ENCODE measurements at regions not wholly inside any gene's neighbourhood (a gene's known extent, or its start where the extent isn't known, plus 50 kb on each side); places are given as distances from the start of the nearest gene placed in this dataset.

DNA sequence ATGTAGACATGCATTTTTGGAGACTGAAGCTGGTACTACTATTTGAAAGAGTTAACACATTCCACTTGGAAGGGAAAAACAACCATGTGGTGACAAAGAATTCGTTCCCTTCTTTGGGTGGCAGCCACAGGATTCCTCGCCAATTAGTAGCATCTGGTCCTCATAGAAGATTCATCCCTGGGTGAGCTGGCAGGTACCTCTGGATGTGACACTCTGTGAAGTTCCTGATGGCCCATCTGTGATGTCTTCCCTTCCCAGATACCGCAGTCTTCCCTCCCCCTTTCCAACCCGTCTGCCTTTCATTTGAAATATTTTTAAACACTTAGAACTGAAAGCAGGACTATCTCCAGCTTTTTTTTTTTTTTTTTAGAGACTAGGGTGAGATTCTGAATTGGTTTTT, 569.5 kb downstream of the TYW1 start:
- peak in 1 of 2 experiments; percentile 47 for DNase-seq

DNA sequence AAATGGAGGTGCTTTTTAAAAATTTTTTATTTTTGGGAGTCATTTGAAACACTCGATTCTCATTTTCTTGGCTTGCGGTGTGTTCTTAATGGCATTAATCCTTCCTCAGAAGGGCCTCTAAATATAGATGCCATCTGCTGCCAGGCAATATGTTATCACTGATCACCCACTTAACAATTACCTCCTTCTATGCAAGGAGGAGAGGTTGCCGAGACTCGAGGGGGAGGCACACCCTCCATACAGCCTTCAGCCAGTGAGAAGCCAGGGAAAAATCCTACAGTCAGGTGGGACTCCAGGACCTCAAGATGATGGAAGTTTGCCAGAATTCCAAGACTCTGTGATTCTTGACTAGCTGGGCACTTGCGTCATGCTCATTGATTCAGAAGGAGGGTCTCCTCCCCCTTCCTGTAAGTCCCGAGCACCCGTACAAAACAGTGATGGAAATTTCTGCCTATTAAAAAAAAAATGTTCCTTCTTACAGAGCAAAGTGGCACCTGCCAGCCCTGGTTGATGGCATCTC, 574.5 kb downstream of the TYW1 start:
- peak; percentile 95 to 96 for DNase-seq

DNA sequence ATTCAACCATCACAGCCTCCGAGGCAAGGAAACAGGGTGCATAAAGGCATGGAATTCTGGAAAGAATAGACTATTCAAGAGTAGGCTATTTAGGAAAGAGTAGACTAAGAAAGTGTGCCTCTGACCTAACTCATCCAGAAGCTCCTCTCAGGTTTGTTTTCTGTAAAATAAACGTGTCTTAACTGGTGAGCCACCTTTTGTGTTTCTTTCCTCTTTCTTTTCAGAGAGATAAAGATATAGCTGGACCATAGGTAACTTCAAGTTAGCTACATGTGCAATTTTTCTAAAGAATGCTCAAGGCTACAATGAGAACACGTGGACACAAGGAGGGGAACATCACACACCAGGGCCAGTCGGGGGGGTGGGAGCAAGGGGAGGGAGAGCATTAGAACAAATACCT, 577.0 kb downstream of the TYW1 start:
- no peak for DNase-seq

DNA sequence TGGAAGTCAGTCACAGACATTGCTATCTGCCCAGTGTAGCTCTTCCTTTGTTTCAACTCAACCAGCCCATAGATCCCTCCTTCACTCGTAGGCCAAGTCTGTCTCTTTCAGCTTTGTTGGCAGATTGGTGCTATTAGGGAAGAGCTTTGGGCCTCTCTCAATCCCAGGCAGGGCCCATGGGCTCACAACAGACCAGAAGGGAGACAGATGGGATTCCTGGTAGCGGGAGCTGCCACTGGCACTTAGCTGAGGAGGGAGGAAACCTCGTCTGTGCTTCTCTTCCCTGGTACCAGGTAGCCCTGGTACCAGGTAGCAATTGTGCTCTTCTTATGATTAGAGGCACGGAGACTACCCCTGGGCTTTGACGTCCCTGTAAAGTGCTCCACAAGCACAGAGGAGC, 592.0 kb downstream of the TYW1 start:
- DNase-seq = peak; percentile 96

DNA sequence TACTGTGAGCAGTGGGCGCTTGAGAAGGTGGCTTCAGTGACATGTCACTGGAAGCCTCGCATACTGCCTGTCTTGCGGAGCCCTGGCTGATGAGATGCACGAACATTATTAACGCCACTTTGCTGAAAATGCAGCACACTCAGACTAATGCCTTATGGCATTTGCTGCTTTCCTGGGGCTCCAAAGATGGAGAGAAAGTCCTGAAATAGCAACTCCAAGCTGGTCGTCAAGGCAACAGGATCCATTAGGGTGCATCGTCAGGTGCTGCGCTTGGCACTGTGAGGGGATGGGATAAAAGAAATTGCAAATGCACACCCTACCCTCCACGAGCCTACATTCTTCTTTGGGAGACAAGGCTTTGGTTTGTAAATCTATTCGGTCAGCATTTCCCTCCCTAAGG, 592.5 kb downstream of the TYW1 start:
- DNase-seq = peak in 1 of 2 experiments; percentile 89

DNA sequence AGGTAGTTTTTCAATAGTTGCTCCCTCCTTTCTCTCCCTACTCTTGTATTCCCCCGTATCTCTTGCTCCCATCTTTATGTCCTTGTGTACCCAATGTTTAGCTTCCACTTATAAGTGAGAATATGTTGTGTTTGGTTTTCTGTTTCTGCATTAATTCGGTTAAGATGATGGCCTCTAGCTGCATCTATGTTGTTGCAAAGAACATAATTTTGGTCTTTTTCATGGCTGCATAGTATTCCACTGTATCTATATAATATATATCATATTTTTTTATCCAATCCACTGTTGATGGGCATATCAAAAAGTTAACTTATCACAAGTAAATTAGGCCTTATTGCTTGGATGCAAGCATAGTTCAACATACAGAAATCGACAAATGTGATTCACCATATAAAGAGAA, 594.0 kb downstream of the TYW1 start:
- no peak for DNase-seq

DNA sequence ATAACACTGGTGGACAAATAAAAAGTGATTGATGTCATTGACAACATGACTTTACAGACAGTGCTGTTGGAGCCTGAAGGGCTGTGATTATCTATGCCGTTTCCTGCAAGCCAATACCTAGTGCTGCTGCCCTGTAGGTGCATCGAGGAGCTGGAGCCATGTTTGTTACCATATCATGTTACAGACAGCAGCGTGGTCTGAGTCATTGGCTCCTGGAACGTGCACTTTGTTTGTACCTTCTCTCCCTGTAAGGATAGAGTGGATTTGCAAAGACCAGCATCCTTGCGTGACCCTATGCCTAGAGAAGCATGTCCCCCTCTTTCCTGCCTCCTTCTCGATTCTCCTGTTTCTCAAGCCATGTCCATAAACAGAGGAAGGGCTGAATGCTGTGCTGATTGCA, 597.2 kb downstream of the TYW1 start:
- DNase-seq = peak in 1 of 2 experiments; percentile 17

DNA sequence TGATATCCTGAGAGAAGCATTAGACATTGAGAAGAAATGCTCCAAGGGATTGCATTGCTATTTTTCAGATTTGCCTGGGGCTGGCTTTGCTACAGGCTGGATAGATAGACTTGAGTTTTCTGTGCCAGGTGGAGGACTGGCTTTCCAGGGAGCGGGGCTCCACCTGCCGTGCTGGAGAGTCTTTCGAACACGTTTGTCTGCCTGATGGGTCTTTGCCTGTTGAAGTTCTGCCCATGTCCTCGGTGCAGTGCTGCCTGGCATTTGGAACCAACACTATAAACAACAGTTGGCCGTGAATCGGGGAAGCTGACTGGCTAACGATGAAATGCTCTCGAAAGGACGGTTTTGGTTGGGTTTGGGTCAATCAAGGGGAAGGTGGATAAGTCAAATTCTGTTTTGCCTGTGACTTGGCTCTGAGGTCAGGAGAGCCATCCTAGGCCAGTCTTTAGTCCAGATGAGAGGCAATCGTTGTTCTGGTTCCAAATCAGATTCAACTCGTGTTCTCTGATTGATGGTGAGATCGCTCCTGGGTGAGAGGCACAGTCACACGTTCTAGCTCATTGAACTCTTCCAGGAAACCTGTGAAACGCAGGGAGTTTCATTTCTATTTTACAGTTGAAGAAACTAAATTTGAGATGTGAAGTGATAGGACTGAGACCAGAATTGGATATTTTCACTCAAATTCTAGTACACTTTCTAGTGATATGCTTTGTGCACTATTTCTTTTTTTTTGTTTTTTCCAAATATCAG, 599.0 kb downstream of the TYW1 start:
- no peak for DNase-seq

DNA sequence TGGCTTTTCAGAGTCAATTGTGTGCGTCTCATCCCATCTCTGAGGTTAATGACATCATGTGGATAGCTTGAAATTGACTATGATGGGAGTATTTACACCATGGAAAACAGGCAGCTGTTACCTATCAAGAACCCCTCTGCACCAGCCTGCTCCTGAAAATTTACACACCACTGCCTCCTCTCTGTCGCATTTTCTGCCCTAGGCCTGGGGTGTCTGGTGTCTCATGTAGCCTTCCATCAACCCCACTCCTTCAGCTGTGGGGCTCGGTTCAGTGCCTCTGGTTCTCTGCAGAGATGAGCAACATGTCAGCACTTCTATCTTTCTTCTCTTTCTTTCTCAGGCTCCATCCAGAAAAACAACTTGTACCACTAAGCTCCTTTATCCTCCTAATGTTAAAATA, 600.5 kb downstream of the TYW1 start:
- DNase-seq = no peak

DNA sequence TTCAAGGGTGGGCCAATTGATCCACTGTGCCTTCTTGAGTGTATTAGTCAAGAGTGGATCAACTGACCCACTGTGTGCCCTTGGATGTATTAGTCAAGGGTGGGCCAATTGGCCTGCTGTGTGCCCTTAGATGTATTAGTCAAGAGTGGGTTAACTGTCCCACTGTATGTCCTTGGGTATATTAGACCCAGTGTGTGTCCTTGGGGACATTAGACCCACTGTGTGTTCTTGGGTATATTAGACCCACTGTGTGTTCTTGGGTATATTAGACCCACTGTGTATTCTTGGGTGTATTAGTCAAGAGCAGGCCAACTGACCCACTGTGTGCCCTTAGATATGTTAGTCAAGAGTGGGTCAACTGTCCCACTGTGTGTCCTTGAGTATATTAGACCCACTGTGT, 601.8 kb downstream of the TYW1 start:
- no peak for DNase-seq

DNA sequence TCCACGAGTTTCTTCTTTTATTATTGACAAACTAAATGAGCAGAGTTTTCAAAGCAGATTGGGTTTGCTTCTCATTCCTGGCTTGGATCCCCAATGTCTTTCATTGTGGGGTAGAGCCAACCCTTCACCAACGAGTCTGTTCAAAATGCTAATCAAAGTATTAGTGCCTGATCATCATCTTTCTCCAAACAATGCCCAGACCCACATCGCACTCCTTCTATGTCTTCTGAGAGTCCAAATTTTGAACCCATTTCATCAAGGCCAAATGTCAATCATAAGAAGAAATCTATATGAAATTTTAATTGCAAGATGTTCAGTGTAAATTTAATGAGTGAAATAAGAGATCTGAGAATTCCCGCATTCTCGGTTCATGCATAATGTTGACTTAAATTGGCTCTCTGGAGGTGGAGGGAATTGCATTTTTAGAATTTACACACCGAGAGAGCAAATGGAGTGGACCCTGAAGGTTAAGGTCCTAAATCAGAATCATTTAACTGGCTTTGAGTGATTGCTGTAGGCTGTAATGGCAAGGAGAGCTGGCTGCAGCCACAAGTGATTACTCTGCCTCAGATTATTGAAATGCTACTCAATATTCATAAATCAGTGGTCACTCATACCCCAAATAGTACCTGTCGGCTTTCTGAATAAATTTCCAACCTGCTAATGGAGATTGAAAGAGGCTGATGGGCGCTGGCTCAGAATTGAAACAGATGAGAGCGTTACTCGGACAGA, 602.9 kb downstream of the TYW1 start:
- no peak for DNase-seq

DNA sequence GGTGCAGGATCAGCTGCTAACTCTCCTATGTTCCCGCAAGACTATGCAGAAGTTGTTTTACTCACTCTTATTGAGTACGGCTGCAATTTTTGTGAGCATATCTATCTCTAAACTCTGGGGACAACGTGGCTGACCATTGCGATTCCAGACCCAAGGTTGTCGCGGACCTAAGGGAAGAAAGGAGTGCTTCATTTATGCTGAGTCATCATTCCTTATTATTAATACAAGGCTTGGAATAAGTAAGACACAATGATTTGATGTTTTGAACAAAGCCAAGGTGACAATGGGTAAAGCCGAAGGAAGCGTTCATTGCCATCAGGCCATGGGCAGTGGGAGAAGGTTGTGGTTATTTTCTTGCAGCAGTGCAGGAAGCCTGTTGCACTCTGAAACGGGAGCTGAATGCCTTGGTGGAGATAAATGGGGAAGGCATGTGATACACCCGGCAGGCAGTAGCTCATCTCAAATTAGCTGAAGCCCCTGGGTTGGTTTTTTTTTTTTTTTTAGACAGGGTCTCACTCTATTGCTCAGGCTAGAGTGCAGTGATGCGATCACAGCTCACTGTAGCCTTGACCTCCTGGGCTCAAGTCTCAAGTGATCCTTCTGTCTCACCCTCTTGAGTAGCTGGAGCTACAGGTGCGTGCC, 605.7 kb downstream of the TYW1 start:
- DNase-seq = no peak

DNA sequence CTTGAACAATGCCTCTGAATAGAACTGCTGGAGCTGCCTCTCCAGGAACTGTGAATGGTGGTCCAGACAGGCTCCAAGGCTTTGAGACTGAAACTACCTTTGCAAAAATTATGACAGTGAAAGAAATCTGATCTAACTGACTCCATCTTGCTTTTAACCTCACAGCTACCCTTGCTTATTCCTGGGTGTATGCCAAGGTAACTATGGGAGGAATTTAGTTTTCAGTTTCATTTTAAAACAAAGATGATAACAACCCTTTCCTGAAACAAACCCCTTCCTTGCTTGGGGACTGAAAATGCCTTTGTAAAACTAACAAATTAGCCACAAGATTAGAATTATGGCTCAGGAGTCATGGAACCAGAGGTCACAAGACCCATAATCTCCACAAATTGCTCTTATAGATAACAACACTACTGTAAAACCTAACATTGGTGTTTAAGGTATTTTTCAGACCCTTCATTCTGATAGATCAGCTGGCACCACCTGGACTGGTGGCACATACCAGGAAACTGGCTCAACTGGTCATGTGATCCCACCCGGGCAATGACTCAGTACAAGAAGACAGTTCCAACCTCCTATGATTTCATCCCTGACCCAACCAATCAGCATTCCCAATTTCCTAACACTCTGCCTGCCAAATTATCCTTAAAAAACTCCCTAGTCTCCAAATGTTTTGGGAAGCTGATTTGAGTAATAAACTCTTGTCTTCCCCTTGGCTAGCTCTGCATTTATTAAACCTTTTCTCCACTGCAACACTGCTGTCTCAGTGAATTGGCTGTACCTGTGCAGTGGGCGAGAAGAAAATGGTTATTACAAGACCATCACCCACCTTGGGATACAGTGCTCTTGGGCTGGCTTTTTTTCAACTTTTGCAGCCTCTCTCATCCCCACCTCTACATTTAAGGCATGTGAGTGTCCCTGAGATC, 608.1 kb downstream of the TYW1 start:
- DNase-seq = no peak

DNA sequence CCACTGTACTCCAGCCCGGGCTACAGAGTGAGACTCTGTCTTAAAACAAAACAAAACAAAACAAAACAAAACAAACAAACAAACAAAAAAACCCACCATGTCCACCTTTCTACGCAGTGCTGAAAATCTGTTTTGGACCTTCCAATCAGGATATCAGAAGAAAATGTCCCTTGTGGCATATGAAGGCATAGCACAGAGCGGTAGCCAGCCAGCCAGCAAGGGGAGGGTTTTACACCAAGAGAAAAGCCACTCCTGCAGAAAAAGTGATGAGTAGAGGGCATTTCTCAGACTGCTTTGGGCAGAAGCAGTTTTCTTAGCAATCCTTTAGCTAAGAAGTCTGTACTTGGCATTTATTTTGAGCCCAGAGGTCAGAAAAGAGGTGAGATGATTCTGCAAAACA, 612.2 kb downstream of the TYW1 start:
- no peak for DNase-seq

DNA sequence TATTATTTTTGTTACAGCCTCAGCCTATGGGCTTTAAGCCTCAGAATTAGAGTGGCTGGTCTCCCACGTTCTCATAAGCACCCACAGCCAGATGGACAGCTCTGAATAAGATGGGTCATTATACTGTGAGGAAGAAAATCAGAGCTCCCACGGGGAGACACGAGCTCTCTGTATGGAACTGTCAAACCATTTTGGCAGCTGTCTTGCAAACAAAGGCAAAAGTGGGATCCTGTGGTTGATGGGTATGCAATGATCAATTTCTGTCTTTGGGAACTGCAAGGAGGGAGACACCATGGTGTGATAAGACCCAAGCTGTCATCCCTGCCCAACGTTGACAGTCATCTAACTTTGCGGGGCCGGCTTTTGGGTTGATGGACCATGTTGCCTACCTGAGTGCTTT, 614.3 kb downstream of the TYW1 start:
- DNase-seq = no peak

DNA sequence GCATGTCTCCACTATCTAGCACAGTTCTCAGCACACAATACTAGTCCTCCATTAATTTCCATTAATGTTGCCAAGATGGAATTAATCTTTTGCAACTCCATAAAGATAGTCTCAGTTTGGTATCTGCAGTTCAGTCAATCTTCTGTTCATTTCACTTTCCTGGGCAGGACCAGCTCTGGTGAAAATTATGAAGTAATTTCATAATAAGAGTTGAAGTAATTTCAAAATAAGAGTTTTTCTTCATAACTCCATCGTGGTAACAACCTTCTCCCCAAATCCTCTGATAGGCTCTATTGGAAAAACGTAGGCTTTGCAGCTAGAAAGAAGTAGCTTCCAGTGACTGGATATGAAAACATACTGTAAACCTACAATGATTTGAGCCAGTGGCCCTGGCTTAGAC, 618.2 kb downstream of the TYW1 start:
- DNase-seq = no peak

DNA sequence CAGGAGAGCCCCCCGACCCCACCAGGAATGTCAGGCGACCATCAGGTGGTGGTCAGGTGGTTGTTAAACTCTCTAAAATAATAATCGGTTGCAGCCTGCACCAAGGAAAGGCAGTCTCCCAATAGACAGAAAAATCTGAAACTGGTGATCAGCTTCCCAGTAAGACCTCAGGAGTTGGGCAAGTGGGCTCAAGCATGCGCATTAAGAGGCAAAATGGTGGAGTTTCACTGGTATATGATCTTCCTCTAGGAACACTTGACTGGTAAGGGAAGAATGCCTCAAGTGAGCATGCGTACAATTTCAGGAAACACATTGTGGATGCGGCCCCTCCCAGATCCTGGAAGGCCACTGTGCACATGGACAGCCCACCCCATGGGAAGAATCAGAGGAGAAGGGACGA, 619.9 kb downstream of the TYW1 start:
- no peak for DNase-seq

DNA sequence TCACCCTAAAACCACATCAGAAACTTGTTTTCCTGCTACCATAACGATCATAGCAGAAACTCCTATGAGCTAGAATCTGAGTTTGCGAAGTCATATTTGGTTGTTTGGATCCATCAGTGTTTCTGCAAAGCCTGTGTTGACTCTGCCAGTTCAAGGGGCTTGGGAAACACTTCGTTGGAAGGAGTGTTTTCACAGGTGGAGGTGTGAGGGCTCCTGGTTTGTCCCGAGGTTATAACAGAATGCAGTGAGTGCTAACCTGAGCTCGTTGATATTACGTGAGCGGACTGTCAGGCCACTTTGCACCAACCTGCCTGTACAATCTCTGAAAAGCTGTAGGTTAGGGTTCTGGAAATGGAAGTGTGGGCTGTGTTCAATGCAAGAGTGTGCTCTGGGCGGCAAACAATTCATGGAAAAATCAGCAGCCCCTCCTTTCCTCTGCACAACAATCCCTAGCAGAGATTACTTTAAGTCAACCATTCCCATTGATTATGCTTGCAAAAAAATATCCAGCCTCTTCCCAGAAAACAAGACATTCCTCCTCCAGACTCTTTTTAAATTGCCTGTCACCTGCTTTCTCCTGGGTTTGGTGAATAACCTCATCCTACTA, 622.0 kb downstream of the TYW1 start:
- no peak for DNase-seq

DNA sequence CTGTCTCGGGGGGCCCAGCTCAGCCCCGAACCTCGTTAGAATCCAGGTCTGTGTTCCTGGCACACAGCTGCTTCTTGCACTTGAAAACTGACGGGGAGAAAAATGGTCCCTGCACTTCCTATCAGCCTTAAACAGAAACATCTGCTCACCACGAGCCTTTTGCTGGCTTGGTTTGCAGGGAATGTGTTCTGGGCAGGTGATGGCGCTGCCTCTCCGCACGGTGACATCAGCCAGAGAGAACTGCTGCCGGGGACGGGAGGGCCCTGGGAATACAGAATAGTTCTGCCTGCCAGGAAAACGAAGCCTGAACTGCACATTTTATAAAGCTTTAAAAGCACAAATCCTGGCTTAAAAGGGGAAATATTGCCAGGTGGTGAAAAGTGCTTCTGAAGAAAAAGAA, 622.5 kb downstream of the TYW1 start:
- DNase-seq = peak; percentile 68 to 85

DNA sequence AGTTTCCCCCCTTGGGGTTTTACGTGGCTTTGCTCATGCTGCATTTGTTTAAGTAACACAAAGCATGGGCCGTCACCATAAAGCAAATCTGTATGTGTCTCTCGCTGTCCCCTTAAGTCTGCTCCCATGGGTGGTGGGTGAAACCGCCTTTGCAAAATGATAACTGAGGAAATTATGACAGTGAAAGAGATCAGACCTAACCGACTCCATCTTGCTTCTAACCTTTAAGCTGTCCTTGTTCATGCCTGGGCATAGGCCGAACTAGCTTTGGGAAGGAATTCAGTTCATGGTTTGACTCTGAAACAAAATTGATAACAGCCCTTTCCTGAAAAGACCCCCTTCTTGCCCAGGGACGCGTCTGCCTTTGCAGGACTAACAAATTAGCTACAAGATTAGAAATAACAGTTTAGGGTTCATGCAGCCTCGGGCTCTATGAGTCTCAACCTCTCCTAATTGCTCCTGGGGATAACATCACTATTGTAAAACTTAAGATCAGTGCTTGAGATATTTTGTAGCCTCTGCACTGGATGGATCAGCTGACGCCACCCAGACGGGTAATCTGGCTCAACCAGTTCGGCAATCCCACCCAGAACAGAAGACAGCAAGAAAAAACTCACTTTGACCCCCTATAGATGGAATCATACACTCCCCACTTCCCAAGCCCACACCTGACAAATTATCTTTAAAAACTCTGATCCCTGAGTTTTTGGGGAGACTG, 623.7 kb downstream of the TYW1 start:
- no peak for DNase-seq

DNA sequence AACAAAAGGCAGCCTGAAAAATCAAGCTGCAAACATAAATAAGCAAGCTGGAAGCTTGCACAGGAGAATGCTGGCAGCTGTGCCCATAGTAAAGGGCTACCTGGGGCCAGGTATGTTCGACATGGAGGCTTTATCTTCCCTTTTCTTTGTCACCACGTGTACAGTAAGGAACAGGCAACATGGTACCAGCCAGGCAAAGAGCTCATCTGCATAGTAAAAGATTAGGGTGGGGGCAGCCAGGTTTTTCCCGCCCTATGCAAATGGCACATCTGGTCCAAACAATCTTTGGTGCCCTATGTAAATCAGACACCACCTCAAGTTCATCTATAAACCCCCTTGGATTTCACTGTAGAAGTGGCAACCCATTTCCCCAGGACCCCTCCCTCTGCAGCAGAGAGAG, 625.1 kb downstream of the TYW1 start:
- no peak for DNase-seq

All from NCI-H524 (cell line).